Esophagus muscularis mucosa (tissue), 4 donors: ENCODE measurements at regions not wholly inside any gene's neighbourhood (a gene's known extent, or its start where the extent isn't known, plus 50 kb on each side); places are given as distances from the start of the nearest gene placed in this dataset.

ENCODE experiments used
- EP300 ChIP-seq: sonication (generic); formaldehyde crosslinking; IDR thresholded peaks from one replicate; pipeline ENCODE4 v1.6.1; 2017; ENCODE audit warnings: antibody characterized with exemption
- POLR2A ChIP-seq: fragments of 450-650 bp; IDR thresholded peaks from one replicate; pipeline ENCODE4 v1.6.1; 2017; ENCODE audit warnings: antibody characterized with exemption, moderate library complexity, mild to moderate bottlenecking, low read depth
- TF ChIP-seq, protein P1 (sequence below), 3 experiments: fragments of 200-600 bp in 2 of 3; fragments of 450-650 bp in 1 of 3; sonication (generic) in 2 of 3; IDR thresholded peaks; one replicate each; pipeline ENCODE4 v1.5.1; 2017 to 2019; ENCODE audit warnings: antibody characterized with exemption in 3 of 3, mild to moderate bottlenecking in 2 of 3, moderate library complexity in 1 of 3

DNA sequence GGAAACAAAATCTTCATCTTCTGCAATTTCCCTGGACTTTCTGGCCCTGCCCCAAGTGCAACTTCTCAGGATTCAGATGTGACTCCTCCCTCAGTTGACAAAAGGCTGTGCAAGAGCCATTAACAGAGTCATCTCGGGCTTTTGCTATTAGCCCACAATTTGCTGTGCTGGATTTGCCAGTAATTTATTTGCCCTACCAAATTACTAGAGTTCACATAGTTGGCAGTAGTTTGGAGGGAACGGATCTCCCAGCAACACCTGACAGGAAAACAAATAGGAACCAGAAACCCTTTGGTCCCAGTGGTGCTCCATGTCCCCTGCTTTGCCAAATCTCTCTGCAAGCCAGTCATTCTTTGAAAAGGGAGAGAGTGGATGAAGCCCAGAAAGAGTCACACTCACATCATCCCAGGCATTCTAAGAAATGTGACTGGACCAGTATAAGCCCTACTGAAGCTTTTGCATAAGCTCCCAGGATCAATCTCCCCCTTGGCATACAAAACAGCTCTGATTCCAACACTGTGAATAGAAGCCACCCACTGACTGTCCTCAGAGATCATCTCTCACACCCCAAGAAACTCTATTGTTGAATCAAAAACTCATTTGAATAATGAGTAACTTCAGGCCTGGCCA lies 350.1 kb upstream of the NBEA start:
- TF ChIP-seq, protein P1, sequence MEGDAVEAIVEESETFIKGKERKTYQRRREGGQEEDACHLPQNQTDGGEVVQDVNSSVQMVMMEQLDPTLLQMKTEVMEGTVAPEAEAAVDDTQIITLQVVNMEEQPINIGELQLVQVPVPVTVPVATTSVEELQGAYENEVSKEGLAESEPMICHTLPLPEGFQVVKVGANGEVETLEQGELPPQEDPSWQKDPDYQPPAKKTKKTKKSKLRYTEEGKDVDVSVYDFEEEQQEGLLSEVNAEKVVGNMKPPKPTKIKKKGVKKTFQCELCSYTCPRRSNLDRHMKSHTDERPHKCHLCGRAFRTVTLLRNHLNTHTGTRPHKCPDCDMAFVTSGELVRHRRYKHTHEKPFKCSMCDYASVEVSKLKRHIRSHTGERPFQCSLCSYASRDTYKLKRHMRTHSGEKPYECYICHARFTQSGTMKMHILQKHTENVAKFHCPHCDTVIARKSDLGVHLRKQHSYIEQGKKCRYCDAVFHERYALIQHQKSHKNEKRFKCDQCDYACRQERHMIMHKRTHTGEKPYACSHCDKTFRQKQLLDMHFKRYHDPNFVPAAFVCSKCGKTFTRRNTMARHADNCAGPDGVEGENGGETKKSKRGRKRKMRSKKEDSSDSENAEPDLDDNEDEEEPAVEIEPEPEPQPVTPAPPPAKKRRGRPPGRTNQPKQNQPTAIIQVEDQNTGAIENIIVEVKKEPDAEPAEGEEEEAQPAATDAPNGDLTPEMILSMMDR (IDR thresholded peaks at IDR 0.05): no peak
- TF ChIP-seq POLR2A: no peak
- no peak for TF ChIP-seq EP300
